Right renal cortex interstitium (tissue), 3 donors: ENCODE measurements at regions not wholly inside any gene's neighbourhood (a gene's known extent, or its start where the extent isn't known, plus 50 kb on each side); places are given as distances from the start of the nearest gene placed in this dataset.
A peak's percentile ranks its signal among the peaks of the same experiment; 100 is the strongest.

Experiments used
- DNase-seq, 3 donors: peaks; one replicate each; pipeline ENCODE4 v3.0.0-alpha.2; 2013; ENCODE audit warnings: low read depth in 3 of 3, low spot score in 2 of 3

GRCh38 chr7:88700725-88701124 lies 58.8 kb upstream of the ZNF804B start:
- no peak for DNase-seq

- no peak for DNase-seq
These were observed 65.3 kb upstream of the ZNF804B start for GRCh38 chr7:88694207-88694606.

- DNase-seq: no peak
These were observed 66.4 kb upstream of the ZNF804B start for GRCh38 chr7:88693131-88693530.

- DNase-seq: no peak
These were observed 67.0 kb upstream of the ZNF804B start for GRCh38 chr7:88692493-88692892.

- no peak for DNase-seq
These were observed 69.7 kb upstream of the ZNF804B start for GRCh38 chr7:88689821-88690220.

- no peak for DNase-seq
These were observed 71.3 kb upstream of the ZNF804B start for GRCh38 chr7:88688222-88688621.

GRCh38 chr7:88686468-88687229 lies 72.9 kb upstream of the ZNF804B start:
- no peak for DNase-seq

- no peak for DNase-seq
These were observed 77.8 kb upstream of the ZNF804B start for GRCh38 chr7:88681682-88682081.

GRCh38 chr7:88670536-88670935 lies 89.0 kb upstream of the ZNF804B start:
- DNase-seq: no peak

GRCh38 chr7:88669913-88670312 lies 89.6 kb upstream of the ZNF804B start:
- DNase-seq: no peak

GRCh38 chr7:88668591-88668990 lies 90.9 kb upstream of the ZNF804B start:
- DNase-seq: no peak

- DNase-seq: no peak
These were observed 92.9 kb upstream of the ZNF804B start for GRCh38 chr7:88666626-88667025.

GRCh38 chr7:88665892-88666514 lies 93.5 kb upstream of the ZNF804B start:
- DNase-seq: no peak

- DNase-seq: no peak
These were observed 94.8 kb upstream of the ZNF804B start for GRCh38 chr7:88664630-88665233.

- no peak for DNase-seq
These were observed 97.6 kb upstream of the ZNF804B start for GRCh38 chr7:88661921-88662320.

- DNase-seq: no peak
These were observed 111.7 kb upstream of the ZNF804B start for GRCh38 chr7:88647825-88648224.

GRCh38 chr7:88638583-88638982 lies 120.9 kb upstream of the ZNF804B start:
- DNase-seq: no peak

- no peak for DNase-seq
These were observed 121.7 kb upstream of the ZNF804B start for GRCh38 chr7:88637795-88638194.

GRCh38 chr7:88635149-88635548 lies 124.4 kb upstream of the ZNF804B start:
- peak in 1 of 3 donors; percentile 2 for DNase-seq

- DNase-seq: no peak
These were observed 129.9 kb upstream of the ZNF804B start for GRCh38 chr7:88629559-88629958.

GRCh38 chr7:88628363-88629085 lies 131.0 kb upstream of the ZNF804B start:
- DNase-seq: no peak
